GM19452 (cell line): ENCODE measurements at regions not wholly inside any gene's neighbourhood (a gene's known extent, or its start where the extent isn't known, plus 50 kb on each side); places are given as distances from the start of the nearest gene placed in this dataset.
"Not testable (repeated sequence)": the region's sequence is repeated elsewhere in the genome, so short reads cannot be mapped to it uniquely, and the experiment has no call there.

Experiments
- ATAC-seq: cut with Tn5 transposase; IDR thresholded peaks from one replicate; pipeline ENCODE4 v1.9.1; 2021; ENCODE audit not compliant: unreplicated experiment

DNA sequence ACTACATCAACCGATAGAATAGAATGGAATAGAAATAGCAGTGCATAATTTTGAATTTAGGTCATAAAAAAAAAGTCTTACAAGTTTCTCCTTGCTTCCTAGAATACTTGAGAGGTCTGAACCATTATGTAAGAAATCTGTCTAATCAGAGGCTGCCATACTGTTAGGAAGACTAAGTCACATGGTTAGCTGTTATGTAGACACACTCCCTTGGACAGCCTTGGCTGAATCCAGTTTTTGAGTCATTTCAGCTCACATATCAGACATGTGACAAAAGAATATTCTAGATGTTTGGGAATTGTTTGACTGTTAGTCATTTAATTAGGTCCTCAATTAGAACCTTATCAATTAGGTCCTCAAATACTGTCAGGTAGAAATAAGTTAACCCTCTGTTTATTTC, 1601.4 kb downstream of the GRIK2 start:
- no peak for ATAC-seq

DNA sequence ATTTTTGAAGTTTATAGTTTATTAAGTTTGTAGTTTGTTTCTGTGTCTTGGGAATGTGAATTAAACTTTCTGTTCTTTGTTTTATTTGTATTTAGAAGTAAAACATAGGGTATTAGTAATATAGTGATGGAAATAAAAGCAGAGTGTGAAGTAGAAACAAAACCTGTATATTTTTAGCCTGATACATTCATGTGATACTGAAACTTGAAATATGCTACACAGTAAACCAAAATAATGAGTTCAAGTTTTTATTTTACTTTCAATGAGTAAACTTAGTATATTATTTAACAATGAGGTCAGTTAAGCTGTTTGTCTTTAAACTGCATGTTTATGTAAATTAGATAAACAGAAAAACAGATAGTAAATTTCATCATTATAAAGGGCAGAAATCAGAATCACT, 1592.6 kb downstream of the GRIK2 start:
- ATAC-seq = peak; percentile 63

GRCh38 chr6:102984357-102984756, 1590.8 kb downstream of the GRIK2 start:
- ATAC-seq = no peak

GRCh38 chr6:102981490-102982015, 1588.0 kb downstream of the GRIK2 start:
- ATAC-seq = no peak

DNA sequence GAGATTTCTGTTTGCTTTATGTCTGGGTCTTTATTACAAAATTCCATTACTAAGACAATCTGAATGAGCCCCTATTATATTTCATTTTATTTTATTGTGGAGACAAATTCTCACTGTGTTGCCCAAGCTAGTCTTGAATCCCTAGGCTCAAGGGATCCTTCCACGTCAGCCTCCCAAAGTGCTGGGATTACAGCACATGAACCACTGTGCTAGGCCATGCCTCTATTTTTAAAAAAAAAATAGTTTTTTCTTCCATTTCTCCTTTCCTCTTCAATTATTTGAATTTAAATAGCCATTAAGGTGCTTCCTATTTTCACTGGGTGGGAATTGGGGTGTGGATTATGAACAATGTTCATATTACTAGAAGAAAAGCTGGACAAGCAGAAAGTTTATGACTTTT, 1587.4 kb downstream of the GRIK2 start:
- no peak for ATAC-seq

- no peak for ATAC-seq
Observed at GRCh38 chr6:102961902-102962301, 1568.4 kb downstream of the GRIK2 start.

- no peak for ATAC-seq
Observed at GRCh38 chr6:102950967-102951366, 1557.5 kb downstream of the GRIK2 start.

- no peak for ATAC-seq
Observed at GRCh38 chr6:102944475-102944874, 1551.0 kb downstream of the GRIK2 start.

DNA sequence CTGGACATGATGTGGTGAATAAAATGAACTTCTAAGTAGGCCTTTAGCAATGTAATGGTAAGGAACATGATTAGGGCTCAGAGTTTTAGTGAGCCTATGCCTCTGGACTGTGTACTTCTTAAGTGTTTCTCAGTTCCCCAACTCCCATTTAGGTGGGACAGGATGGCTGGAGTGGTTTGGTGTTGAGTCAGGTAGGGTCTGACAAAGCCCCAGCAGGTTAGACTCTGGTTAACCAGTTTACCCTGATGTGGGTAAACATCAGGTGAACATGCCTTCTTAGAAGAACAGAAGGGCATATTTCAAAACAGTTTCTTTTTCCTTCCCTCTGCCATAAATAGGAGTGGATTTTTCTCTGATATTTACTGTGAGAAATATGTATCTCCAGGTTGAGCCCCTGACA, 1548.7 kb downstream of the GRIK2 start:
- ATAC-seq = no peak

DNA sequence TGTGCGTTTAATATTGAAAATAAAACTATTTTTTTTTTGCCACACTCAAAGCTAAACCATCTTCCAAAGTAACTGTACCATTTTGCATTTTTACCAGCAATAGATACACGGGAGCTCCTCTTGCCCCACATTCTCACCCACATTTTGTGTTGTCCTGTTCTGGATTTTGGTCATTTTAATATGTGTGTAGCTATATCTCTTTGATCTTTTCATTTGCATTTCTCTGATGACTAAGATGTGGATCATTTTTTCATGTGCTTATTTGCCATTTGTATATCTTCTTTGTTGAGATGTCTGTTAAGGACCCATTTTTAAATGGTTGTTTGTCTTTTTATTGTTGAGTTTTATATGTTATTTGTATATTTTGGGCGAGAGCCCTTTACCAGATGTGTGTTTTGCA, 1543.5 kb downstream of the GRIK2 start:
- ATAC-seq = no peak

- no peak for ATAC-seq
Observed at GRCh38 chr6:102928109-102928508, 1534.6 kb downstream of the GRIK2 start.

- no peak for ATAC-seq
Observed at GRCh38 chr6:102918161-102918560, 1524.7 kb downstream of the GRIK2 start.

DNA sequence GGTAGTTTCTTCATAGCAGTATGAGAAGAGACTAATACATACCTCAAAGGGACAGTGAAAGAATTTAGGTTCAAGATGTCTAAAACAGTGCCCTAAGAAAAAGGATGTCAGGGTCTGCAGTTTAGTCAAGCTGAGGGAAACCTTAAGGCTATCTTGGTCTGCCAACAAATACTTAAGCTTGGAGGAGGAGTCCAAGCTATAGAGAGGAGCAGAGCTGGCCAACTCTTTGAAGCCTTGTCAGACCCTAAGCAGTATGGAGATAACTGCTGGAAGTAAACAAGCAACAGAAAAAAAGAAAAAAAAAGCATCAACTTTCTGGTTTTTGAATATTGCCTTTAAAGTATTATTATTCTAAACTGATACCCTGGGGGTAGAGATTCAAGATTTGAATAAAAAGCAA, 1518.1 kb downstream of the GRIK2 start:
- no peak for ATAC-seq

DNA sequence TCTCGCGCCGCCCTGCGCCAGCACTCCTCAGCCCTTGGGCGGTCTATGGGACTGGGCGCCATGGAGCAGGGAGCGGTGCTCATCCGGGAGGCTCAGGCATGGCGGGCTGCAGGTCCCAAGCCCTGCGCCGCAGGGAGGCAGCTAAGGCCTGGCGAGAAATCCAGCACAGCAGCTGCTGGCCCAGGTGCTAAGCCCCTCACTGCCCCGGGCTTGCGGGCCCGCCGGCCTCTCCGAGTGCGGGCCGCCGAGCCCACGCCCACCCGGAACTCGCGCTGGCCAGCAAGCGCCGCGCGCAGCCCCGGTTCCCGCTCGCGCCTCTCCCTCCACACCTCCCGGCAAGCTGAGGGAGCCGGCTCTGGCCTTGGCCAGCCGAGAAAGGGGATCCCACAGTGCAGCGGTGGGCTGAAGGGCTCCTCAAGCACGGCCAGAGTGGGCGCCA, 1517.2 kb downstream of the GRIK2 start:
- ATAC-seq = not testable (repeated sequence)

DNA sequence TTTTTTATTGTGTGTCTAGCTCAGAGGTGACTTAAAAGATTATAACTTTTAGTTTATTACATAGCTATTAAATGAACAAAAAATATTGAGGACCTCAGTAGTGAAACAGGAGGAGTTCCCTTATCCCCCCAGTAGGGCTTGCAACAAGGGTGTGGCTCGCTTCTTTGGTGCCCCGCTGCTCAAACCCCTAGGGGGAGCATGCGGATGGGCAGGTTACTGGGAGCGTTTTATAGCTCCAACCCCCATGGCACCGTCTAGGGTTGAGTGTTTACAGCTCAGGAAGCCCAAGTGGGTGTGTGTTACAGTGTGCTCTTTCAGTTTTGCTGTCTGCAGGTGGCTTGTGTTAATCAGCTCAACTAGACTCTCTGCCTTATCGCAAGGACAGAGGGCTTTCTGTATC, 1513.7 kb downstream of the GRIK2 start:
- ATAC-seq = no peak

- no peak for ATAC-seq
Observed at GRCh38 chr6:102902471-102902870, 1509.0 kb downstream of the GRIK2 start.

- ATAC-seq = no peak
Observed at GRCh38 chr6:102895683-102896082, 1502.2 kb downstream of the GRIK2 start.

GRCh38 chr6:102885165-102885564, 1491.7 kb downstream of the GRIK2 start:
- no peak for ATAC-seq

- no peak for ATAC-seq
Observed at GRCh38 chr6:102853249-102853955, 1459.9 kb downstream of the GRIK2 start.

GRCh38 chr6:102848796-102849195, 1455.3 kb downstream of the GRIK2 start:
- ATAC-seq = no peak

DNA sequence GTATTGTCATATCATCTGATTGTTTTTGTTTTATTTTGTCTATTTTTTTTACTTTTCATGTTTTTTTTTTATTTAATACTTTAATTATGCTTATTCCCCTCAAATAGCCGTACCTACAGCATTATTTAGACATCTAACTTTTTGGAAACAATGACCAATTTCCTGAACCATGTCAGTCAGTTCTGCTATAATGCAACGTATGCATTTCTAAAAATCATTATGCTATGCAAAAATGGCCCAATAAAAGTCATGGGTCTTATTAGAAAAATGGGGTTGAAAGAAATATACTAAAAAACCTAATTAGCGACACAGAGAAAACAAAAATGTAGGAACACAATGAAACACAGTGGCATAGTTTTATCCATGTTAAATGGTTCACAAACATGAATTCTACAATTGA, 1454.7 kb downstream of the GRIK2 start:
- ATAC-seq = no peak

DNA sequence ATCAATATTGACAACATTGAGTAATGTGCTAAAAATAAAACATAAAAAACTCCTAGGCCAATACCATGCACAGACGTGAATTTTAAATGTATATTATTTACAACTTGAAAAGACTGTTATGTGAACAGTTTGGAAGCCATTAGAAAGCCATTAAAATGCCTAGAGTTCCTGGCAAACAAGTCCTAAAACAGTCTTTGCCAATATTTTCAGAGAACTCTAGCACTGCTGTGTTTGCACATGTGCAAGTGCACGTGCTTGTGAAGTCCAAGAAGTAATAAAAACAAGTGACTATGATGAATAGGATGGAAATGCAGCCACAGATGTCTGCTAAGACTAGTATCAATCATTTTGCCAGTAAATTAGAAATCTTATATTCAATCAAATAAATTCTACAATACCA, 1447.6 kb downstream of the GRIK2 start:
- no peak for ATAC-seq

DNA sequence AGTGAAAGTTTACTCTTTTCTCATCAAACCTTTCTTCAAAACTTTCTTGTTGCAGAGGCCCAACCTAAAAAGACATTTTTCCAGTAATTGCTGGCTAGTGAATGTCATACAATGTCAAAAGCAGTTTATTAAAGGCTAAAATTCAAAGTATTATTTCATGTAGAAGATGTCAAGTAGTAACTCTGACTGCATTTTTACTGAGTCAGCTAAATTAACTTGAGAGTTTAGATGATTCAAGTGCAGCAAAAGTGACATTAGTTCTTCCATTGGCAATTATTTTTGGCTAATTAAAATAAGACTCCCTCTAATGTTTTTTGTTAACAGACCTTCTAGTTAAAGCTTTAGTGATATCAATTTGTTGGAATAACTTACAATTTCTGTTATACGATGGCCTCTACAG, 1438.5 kb downstream of the GRIK2 start:
- no peak for ATAC-seq
